Fibroblast of lung (primary cell): ENCODE measurements at regions not wholly inside any gene's neighbourhood (a gene's known extent, or its start where the extent isn't known, plus 50 kb on each side); places are given as distances from the start of the nearest gene placed in this dataset.

Experiments used
- DNase-seq, 2 donors: peaks; one replicate each; pipeline versions ENCODE4 v3.0.0 to v3.0.0-alpha.2; 2010; ENCODE audit warnings: low read depth in 2 of 2
- H2AFZ ChIP-seq: 2 replicates; pipeline ENCODE4 v1.5.1; 2012; ENCODE audit warnings: low read length, control low read depth, inconsistent platforms
- H3K27ac ChIP-seq: 2 replicates; pipeline ENCODE4 v1.5.1; 2011; ENCODE audit warnings: low read length, control low read depth; ENCODE audit not compliant: insufficient read depth
- H3K27me3 ChIP-seq: 2 replicates; pipeline ENCODE4 v1.5.1; 2011; ENCODE audit warnings: mild to moderate bottlenecking, low read length; ENCODE audit not compliant: control insufficient read depth, insufficient read depth
- H3K36me3 ChIP-seq: 2 replicates; pipeline ENCODE4 v1.5.1; 2011; ENCODE audit warnings: low read length; ENCODE audit not compliant: control insufficient read depth, insufficient read depth
- H3K4me1 ChIP-seq: 2 replicates; pipeline ENCODE4 v1.5.1; 2011; ENCODE audit warnings: low read length; ENCODE audit not compliant: control insufficient read depth, insufficient read depth; ENCODE audit errors: extremely low read depth
- H3K4me2 ChIP-seq: 2 replicates; pipeline ENCODE4 v1.5.1; 2011; ENCODE audit warnings: low read length, control low read depth; ENCODE audit not compliant: insufficient read depth; ENCODE audit errors: extremely low read depth
- H3K4me3 ChIP-seq, 4 experiments: fragments of 200-600 bp in 1 of 4; sonication (generic) in 1 of 4; replicated peaks in 1 of 4; 2 replicates each; pipeline ENCODE4 v1.5.1; 2011 to 2016; ENCODE audit warnings: low read length in 4 of 4, low read depth in 3 of 4, mild to moderate bottlenecking in 3 of 4, control low read depth in 2 of 4, inconsistent platforms in 1 of 4, mixed read lengths in 1 of 4; ENCODE audit not compliant: insufficient read depth in 1 of 4; ENCODE audit errors: control extremely low read depth in 1 of 4
- H3K79me2 ChIP-seq: 2 replicates; pipeline ENCODE4 v1.5.1; 2012; ENCODE audit warnings: mild to moderate bottlenecking, low read length, inconsistent platforms; ENCODE audit not compliant: control insufficient read depth, insufficient read depth
- H3K9ac ChIP-seq: 2 replicates; pipeline ENCODE4 v1.5.1; 2011; ENCODE audit warnings: mild to moderate bottlenecking, low read length, control low read depth; ENCODE audit not compliant: insufficient read depth
- H3K9me3 ChIP-seq: 2 replicates; pipeline ENCODE4 v1.5.1; 2012; ENCODE audit warnings: low read depth, low read length; ENCODE audit not compliant: control insufficient read depth, insufficient read depth
- H4K20me1 ChIP-seq: 2 replicates; pipeline ENCODE4 v1.5.1; 2011; ENCODE audit warnings: low read length; ENCODE audit not compliant: control insufficient read depth, insufficient read depth; ENCODE audit errors: extremely low read depth
- EZH2 ChIP-seq: IDR thresholded peaks from 2 replicates; pipeline ENCODE4 v1.5.1; 2012; ENCODE audit warnings: low read length, control low read depth, mild to moderate bottlenecking; ENCODE audit errors: missing control alignments
- TF ChIP-seq, protein P1 (sequence below), 2 donors: IDR thresholded peaks in 1 of 2; conservative IDR thresholded peaks in 1 of 2; 1 replicate in 1 of 2; 2 replicates in 1 of 2; pipeline ENCODE4 v1.5.1; 2011 to 2012; ENCODE audit warnings: low read length in 2 of 2, control low read depth in 1 of 2, inconsistent platforms in 1 of 2, low read depth in 1 of 2, mild to moderate bottlenecking in 1 of 2

DNA sequence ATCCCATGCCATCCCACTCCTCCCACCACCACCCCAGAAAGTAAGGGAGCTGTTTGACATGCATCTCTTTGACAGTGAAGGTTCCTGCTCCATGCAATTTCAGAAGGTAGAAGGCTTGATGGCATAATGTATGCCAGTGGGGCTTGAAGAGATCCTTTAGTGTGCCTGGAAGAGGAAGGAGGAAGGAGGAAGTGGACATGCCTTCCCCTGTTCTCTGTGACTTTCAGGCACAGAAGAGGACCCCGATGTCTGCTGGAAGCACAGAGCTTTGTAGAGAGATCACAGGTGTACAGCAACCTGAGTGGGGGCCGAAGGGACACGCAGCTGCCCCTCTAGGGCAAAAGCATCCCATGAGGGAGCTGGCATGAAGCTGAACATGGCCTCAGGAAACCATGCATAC, 171.6 kb downstream of the CD47 start:
- Histone ChIP-seq H3K27me3 (peaks cover 10% of the 10 kb centered on the region), H3K4me2 (no peak overlapping the region), H3K79me2 (no peaks in the 10 kb centered on the region), H3K36me3 (no peaks in the 10 kb centered on the region), H3K27ac (no peak overlapping the region), H3K4me1 (no peaks in the 10 kb centered on the region), H3K9ac (no peak overlapping the region), H3K4me3 (no peak overlapping the region), H3K9me3 (no peaks in the 10 kb centered on the region), H2AFZ (no peak overlapping the region), H4K20me1 (no peaks in the 10 kb centered on the region)
- TF ChIP-seq, protein P1, sequence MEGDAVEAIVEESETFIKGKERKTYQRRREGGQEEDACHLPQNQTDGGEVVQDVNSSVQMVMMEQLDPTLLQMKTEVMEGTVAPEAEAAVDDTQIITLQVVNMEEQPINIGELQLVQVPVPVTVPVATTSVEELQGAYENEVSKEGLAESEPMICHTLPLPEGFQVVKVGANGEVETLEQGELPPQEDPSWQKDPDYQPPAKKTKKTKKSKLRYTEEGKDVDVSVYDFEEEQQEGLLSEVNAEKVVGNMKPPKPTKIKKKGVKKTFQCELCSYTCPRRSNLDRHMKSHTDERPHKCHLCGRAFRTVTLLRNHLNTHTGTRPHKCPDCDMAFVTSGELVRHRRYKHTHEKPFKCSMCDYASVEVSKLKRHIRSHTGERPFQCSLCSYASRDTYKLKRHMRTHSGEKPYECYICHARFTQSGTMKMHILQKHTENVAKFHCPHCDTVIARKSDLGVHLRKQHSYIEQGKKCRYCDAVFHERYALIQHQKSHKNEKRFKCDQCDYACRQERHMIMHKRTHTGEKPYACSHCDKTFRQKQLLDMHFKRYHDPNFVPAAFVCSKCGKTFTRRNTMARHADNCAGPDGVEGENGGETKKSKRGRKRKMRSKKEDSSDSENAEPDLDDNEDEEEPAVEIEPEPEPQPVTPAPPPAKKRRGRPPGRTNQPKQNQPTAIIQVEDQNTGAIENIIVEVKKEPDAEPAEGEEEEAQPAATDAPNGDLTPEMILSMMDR (conservative IDR thresholded peaks at IDR 0.05 in 1 of 2, IDR thresholded peaks at IDR 0.05 in 1 of 2; ENCODE audit: low read depth in 1 of 2, low read length in 2 of 2): no peak
- no peak for TF ChIP-seq EZH2
- no peak for DNase-seq

DNA sequence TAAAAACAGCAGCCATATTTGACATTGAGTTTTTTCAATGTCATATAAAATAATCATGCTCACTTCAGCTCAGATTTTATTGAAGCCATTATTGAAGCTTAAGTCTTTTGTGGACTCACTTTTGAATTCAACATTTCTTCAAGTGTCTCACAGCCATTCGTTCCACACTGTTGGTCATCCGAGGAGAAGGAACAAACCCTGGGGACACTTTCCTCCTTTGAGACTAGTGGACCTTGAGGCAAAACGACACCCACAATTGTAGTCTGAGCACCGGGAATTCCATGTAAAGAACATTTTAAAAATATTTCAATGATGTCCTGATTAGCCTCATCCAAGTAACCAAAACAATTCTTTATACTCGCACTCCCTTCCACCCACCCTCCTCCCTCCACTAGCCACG, 174.7 kb downstream of the CD47 start:
- DNase-seq: no peak
- TF ChIP-seq EZH2: no peak
- TF ChIP-seq, protein P1 (conservative IDR thresholded peaks at IDR 0.05 in 1 of 2, IDR thresholded peaks at IDR 0.05 in 1 of 2; ENCODE audit: low read depth in 1 of 2, low read length in 2 of 2): no peak

DNA sequence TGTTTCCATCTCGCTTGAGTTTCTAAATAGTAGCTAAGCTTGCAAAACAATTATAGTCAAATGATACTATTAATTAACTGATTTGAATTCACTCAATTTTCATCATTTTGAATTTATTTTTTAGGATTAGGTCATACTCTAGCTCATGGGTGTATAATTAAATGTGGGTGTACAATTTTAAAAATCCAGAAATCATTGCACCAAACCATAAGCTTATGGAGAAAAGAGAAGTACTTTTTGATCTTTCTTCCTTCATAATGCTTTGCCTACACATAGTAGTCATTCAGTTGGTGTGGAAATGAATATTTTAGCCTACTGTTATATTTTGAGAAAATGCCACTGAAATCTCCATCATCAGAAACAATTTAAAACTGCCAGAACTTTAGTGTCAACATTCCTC, 175.1 kb downstream of the CD47 start:
- H3K36me3 ChIP-seq: no peaks in the 10 kb centered on the region
- H3K4me3 ChIP-seq: no peak overlapping the region
- no peaks in the 10 kb centered on the region for H3K4me1 ChIP-seq
- no peak overlapping the region for H3K9ac ChIP-seq
- TF ChIP-seq, protein P1 (conservative IDR thresholded peaks at IDR 0.05 in 1 of 2, IDR thresholded peaks at IDR 0.05 in 1 of 2; ENCODE audit: low read depth in 1 of 2, low read length in 2 of 2): no peak
- no peak for TF ChIP-seq EZH2
- H4K20me1 ChIP-seq: no peaks in the 10 kb centered on the region
- no peaks in the 10 kb centered on the region for H3K79me2 ChIP-seq
- no peak for DNase-seq
- no peak overlapping the region for H2AFZ ChIP-seq
- H3K9me3 ChIP-seq: no peaks in the 10 kb centered on the region
- H3K27ac ChIP-seq: no peak overlapping the region
- H3K27me3 ChIP-seq: peaks cover 6% of the 10 kb centered on the region
- H3K4me2 ChIP-seq: no peak overlapping the region

More for the DNA sequence above, 174.7 kb downstream of the CD47 start:
- no peak overlapping the region for H3K9ac ChIP-seq
- H3K36me3 ChIP-seq: no peaks in the 10 kb centered on the region
- H3K4me1 ChIP-seq: no peaks in the 10 kb centered on the region
- no peak overlapping the region for H3K27ac ChIP-seq
- H4K20me1 ChIP-seq: no peaks in the 10 kb centered on the region
- H3K4me3 ChIP-seq: no peak overlapping the region
- no peak overlapping the region for H3K4me2 ChIP-seq
- H2AFZ ChIP-seq: no peak overlapping the region
- H3K79me2 ChIP-seq: no peaks in the 10 kb centered on the region
- peaks cover 6% of the 10 kb centered on the region for H3K27me3 ChIP-seq
- no peaks in the 10 kb centered on the region for H3K9me3 ChIP-seq
